GM10248 (cell line): ENCODE measurements at regions not wholly inside any gene's neighbourhood (a gene's known extent, or its start where the extent isn't known, plus 50 kb on each side); places are given as distances from the start of the nearest gene placed in this dataset.

Experiments used
- CTCF ChIA-PET: fragments of 300-600 bp; sonication (Branson Sonifier 250); formaldehyde crosslinking; extraction: SDS; loops from one replicate; lab custom pipeline; 2021; ENCODE audit warnings: antibody characterized with exemption; lab: Yijun Ruan, JAX
- POLR2A ChIA-PET: fragments of 350-650 bp; sonication (Branson Sonifier 250); formaldehyde crosslinking; extraction: SDS; loops from one replicate; lab custom pipeline; 2020; ENCODE audit warnings: antibody characterized with exemption; lab: Yijun Ruan, JAX
- DNase-seq: peaks from one replicate; pipeline ENCODE4 v3.0.0; 2012; ENCODE audit errors: extremely low spot score
- TF ChIP-seq, protein P1 (sequence below): IDR thresholded peaks from 2 replicates; pipeline ENCODE4 v1.5.1; 2012; ENCODE audit warnings: mild to moderate bottlenecking, low read depth; ENCODE audit errors: extremely low read depth, missing control alignments, control extremely low read depth

DNA sequence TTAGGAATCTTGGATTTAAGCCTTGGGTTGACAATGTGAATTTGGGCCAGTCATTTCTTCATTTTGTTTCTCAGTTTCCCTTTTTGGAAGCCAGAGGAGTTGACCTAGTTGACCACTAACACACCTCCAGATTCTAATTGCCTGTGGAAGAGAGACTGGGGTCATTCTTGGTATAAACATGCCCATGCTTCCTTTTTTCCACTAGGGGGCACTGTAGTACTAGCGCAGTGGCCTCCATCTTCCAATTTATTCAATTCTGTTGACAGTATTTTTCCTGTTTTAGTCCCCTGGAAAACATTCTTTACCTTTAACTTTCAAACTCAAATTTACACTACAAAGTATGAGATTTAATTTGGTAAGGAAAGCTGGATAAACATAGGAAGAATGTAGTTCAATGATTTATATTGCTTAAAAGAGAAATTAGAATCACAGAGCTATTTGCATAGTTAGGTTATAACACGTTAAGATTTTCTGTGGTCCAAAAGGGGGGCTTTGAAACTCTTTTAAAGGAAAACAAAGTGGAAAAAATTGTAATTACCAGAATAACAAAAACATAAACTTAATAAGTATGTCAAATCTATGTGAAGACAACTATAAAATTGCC, 57.5 kb upstream of the AGPS start:
- ChIA-PET POLR2A (no interaction called here), CTCF (interaction anchor here (0.7 to 8.0 kb wide), 31 partner anchors 9 to 432 kb away, joined by 3 to 157 read pairs (median 5); partner anchors contain the start of genes AGPS and NFE2L2)
- DNase-seq = peak; percentile 29
- TF ChIP-seq, protein P1, sequence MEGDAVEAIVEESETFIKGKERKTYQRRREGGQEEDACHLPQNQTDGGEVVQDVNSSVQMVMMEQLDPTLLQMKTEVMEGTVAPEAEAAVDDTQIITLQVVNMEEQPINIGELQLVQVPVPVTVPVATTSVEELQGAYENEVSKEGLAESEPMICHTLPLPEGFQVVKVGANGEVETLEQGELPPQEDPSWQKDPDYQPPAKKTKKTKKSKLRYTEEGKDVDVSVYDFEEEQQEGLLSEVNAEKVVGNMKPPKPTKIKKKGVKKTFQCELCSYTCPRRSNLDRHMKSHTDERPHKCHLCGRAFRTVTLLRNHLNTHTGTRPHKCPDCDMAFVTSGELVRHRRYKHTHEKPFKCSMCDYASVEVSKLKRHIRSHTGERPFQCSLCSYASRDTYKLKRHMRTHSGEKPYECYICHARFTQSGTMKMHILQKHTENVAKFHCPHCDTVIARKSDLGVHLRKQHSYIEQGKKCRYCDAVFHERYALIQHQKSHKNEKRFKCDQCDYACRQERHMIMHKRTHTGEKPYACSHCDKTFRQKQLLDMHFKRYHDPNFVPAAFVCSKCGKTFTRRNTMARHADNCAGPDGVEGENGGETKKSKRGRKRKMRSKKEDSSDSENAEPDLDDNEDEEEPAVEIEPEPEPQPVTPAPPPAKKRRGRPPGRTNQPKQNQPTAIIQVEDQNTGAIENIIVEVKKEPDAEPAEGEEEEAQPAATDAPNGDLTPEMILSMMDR = peak; percentile 80

DNA sequence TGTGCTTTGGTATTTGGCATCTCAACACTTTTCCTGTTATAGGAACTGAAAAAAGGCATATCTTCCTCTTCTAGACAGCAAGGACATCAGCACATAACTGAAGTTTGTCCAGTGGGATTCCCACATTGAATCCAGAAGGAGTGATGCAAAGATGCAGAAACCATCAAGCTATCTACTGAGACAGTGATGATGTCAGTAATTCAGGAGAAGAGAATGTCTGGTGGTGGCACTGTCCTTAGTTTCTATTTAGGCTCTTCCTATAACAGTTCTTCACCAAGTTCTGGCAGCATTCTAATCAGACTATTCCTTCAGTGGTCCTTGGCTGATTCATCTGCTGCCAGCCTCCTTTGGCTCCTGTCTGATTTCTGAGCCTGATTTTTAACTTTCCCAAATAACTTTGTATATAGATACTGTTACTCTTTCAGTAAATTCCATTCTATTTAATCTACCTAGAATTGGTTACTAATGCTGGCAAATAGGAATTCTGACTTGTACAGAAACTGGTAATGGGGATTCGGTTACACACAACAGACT, 56.6 kb upstream of the AGPS start:
- POLR2A ChIA-PET = no interaction called here
- DNase-seq = no peak
- TF ChIP-seq, protein P1 = no peak
- CTCF ChIA-PET = interaction anchor here (0.7 to 8.0 kb wide), 33 partner anchors 13 to 431 kb away, joined by 3 to 157 read pairs (median 5); partner anchors contain the start of genes AGPS and NFE2L2

DNA sequence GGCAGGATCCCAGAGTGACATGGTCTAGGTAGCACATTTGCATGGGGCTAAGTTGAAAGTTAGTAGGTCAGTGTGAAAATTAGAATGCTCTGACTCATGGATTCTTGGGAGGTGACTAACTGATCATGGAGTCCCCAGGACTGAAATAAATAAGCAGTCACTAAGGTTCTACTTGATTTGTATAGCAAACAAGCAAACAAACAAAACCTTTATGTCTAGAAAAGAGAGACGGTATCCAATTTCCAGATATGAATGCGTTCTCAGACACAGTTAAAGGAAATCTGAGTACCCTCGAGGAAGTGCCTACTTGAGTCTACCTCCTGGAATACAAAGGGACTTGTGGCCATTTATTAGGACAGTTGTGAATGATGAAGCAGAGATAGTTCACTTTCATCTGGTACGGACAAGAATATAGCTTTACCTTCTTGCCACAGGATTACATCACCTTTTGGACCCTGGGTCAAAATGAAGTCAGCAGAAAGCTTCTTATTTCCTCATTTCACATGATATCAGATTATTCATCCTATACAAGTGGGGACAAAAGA, 54.3 kb upstream of the AGPS start:
- TF ChIP-seq, protein P1 = no peak
- DNase-seq = no peak
- POLR2A ChIA-PET = no interaction called here
- CTCF ChIA-PET = interaction anchor here (3.4 to 8.0 kb wide), 4 partner anchors 11 to 384 kb away, joined by 56 to 157 read pairs (median 94); no protein-coding TSS in a partner anchor

DNA sequence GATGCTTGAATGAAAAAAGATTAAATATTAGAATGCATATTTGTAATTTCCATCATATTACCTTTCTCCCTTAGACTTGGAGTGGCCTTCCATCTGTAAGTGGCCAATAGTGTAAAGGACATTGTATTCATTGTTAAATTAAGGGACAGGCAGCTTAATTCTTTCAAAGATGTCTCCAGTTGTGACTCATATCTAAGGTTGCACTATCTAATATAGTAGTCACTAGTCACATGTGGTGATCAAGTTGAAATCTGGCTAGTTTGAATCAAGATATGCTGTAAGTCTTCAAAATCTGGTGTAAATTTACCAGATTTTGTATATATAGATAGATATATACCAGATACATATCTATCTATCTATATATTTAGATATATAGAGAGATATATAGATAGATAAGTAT, 52.4 kb upstream of the AGPS start:
- DNase-seq = no peak
- TF ChIP-seq, protein P1 = no peak
- POLR2A ChIA-PET = no interaction called here
- CTCF ChIA-PET = interaction anchor here (1.2 to 8.0 kb wide), 3 partner anchors 37 to 176 kb away, joined by 3 to 157 read pairs (median 130); no protein-coding TSS in a partner anchor

DNA sequence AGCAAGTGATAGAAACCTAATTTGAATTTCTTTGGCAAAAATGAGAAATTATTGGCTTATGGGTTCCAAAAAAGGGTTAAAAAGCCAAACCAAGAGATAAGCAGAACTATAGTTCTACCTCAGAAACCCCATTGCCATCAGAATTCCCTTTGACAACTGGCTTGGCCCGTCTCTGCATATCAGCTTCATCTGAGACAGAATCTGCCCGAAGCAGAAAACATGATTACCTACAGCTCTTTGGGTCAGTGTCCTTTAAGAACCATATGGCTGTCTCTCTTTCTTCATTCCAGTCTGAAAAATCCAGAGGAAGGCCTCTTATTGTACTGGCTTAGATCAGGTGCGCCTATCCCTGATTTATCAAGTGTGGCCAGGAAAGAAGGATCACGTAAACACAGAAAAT, 49.8 kb upstream of the AGPS start:
- CTCF ChIA-PET = interaction anchor here (1.0 to 2.0 kb wide), 4 partner anchors 74 to 194 kb away, joined by 3 to 7 read pairs (median 4); no protein-coding TSS in a partner anchor
- POLR2A ChIA-PET = no interaction called here
- no peak for DNase-seq
- TF ChIP-seq, protein P1 = no peak
